ENCODE measurements at regions not wholly inside any gene's neighbourhood (a gene's known extent, or its start where the extent isn't known, plus 50 kb on each side); places are given as distances from the start of the nearest gene placed in this dataset.

DNA sequence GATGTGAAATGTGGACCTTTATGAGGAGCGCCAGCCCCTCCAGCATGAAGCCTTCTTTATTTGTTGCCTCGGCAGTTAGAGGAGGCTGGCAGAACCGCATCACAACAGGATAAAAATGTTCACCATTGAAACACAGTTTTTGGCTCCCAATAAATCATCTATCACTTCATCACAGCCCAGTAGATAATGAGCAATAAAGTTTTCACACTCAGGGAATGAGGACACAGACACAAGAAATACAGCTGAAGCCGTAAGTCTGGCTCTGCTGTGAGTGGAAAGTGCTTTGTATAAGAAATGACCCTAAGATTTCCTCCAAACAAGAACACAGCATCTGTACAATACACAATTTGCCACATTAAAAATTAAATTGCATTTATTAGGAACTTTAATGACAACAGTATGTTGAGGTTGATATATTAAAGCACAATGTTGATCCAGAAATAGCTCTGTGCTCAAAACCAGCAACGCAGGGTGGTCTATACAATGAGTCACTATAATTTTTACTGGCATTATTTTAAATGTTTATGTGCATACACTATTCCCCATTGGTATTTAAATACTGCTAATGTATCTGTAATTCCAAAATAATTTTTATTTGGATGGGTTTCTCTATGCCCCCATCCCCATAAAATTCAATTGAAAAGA lies 301.8 kb upstream of the MGMT start:
- 77 to 87% methylated on average over 5 of the region's 5 CpGs for WGBS, 2 donors
- no peak for DNase-seq
- Histone ChIP-seq H3K4me1 (no peaks in the 10 kb centered on the region), H3K27me3 (peaks cover 0 to 3% (median 0%) of the 10 kb centered on the region in 3 donors), H3K36me3 (no peaks in the 10 kb centered on the region), H3K9me3 (no peaks in the 10 kb centered on the region), H3K4me3 (no peak overlapping the region), H3K27ac (no peak overlapping the region)
- TF ChIP-seq, protein P1, sequence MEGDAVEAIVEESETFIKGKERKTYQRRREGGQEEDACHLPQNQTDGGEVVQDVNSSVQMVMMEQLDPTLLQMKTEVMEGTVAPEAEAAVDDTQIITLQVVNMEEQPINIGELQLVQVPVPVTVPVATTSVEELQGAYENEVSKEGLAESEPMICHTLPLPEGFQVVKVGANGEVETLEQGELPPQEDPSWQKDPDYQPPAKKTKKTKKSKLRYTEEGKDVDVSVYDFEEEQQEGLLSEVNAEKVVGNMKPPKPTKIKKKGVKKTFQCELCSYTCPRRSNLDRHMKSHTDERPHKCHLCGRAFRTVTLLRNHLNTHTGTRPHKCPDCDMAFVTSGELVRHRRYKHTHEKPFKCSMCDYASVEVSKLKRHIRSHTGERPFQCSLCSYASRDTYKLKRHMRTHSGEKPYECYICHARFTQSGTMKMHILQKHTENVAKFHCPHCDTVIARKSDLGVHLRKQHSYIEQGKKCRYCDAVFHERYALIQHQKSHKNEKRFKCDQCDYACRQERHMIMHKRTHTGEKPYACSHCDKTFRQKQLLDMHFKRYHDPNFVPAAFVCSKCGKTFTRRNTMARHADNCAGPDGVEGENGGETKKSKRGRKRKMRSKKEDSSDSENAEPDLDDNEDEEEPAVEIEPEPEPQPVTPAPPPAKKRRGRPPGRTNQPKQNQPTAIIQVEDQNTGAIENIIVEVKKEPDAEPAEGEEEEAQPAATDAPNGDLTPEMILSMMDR (IDR thresholded peaks at IDR 0.05): no peak
- no peak for TF ChIP-seq EP300 (IDR thresholded peaks at IDR 0.05)
- no peak for TF ChIP-seq POLR2AphosphoS5 (IDR thresholded peaks at IDR 0.05)
- intact Hi-C loops (cut with DNase I): no loop called here

DNA sequence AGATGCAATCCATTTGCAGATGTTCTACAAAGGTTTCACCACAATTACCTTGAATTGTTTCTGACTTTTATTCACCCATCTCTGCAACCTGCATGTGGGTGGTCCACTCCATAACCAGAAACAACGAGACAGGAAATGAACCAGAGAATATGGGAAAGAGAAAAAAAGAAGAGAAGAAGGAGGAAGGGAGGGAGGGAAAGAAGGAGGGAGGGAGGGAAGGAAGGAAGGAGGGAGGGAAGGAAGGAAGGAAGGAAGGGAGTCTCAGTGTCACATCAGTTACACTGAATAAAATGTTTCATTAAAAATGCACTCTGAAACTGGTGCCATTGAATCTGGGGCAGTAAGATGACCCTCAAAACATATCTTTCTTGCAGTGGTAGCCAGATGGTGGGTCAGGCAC lies 301.3 kb upstream of the MGMT start:
- no peak for TF ChIP-seq EP300 (IDR thresholded peaks at IDR 0.05)
- no peak for TF ChIP-seq POLR2A (IDR thresholded peaks at IDR 0.05)
- TF ChIP-seq POLR2AphosphoS5 (IDR thresholded peaks at IDR 0.05): no peak
- TF ChIP-seq, protein P1 (IDR thresholded peaks at IDR 0.05): no peak
- intact Hi-C loops (cut with DNase I): no loop called here
- no peak overlapping the region for H3K27ac ChIP-seq
- peaks cover 0 to 3% (median 0%) of the 10 kb centered on the region in 3 donors for H3K27me3 ChIP-seq
- no peaks in the 10 kb centered on the region for H3K9me3 ChIP-seq
- H3K4me3 ChIP-seq: no peak overlapping the region
- WGBS, 2 donors: 33 to 50% methylated on average over 1 of the region's 1 CpG
- H3K36me3 ChIP-seq: no peaks in the 10 kb centered on the region
- H3K4me1 ChIP-seq: no peaks in the 10 kb centered on the region
- no peak for DNase-seq

DNA sequence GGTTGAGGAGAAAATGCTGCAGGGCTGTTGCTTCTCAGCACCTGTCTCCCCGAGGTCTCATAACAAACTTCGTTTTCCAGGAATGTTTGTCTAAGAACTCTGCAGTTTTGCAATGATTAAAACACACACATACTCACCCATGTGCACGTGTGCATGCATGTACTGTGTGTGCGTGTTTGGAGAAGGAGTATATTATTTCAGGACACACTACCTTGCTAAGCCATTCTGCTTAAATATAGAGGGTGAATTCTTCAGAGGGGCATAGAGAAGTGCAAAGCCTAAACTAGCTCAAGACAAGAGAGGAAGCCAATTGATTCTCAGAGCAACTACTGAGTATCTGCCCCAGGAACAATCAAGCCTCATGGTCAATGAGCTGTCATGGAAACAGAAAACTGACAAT lies 298.4 kb upstream of the MGMT start:
- DNase-seq: no peak
- H3K9me3 ChIP-seq: no peaks in the 10 kb centered on the region
- H3K4me3 ChIP-seq: no peak overlapping the region
- no peak overlapping the region for H3K27ac ChIP-seq
- 54 to 72% methylated on average over 4 of the region's 4 CpGs for WGBS, 2 donors
- TF ChIP-seq, protein P1 (IDR thresholded peaks at IDR 0.05): no peak
- TF ChIP-seq EP300 (IDR thresholded peaks at IDR 0.05): no peak
- TF ChIP-seq POLR2AphosphoS5 (IDR thresholded peaks at IDR 0.05): no peak
- H3K4me1 ChIP-seq: no peaks in the 10 kb centered on the region
- H3K36me3 ChIP-seq: no peaks in the 10 kb centered on the region
- intact Hi-C loops (cut with DNase I): no loop called here
- no peaks in the 10 kb centered on the region for H3K27me3 ChIP-seq

DNA sequence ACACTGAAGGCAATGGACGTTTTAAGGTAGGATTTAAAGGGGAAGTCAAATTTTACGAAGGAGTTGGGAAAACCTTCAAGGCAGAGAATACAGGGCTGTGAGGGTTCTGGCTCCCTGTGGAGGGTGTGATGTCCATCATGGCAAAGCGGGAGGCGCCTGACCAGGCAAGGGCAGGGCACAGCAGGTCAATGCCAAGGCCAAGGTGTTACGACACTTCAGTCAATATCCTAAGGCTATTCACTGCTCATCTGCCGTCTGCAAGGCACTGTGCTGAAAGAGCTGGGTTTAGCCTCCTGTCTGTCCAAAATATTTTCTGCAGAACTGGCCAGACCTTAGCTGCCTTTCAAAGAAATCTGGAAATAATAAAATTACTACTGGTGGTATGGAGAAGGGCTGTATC lies 297.9 kb upstream of the MGMT start:
- Histone ChIP-seq H3K4me1 (no peaks in the 10 kb centered on the region), H3K27me3 (no peaks in the 10 kb centered on the region), H3K27ac (no peak overlapping the region), H3K4me3 (no peak overlapping the region), H3K9me3 (no peaks in the 10 kb centered on the region), H3K36me3 (no peaks in the 10 kb centered on the region)
- no peak for TF ChIP-seq POLR2A (IDR thresholded peaks at IDR 0.05)
- TF ChIP-seq POLR2AphosphoS5 (IDR thresholded peaks at IDR 0.05): no peak
- TF ChIP-seq, protein P1 (IDR thresholded peaks at IDR 0.05): no peak
- no peak for TF ChIP-seq EP300 (IDR thresholded peaks at IDR 0.05)
- intact Hi-C loops (cut with DNase I): no loop called here
- WGBS, 2 donors: 44 to 80% methylated on average over 6 of the region's 6 CpGs
- DNase-seq: no peak

DNA sequence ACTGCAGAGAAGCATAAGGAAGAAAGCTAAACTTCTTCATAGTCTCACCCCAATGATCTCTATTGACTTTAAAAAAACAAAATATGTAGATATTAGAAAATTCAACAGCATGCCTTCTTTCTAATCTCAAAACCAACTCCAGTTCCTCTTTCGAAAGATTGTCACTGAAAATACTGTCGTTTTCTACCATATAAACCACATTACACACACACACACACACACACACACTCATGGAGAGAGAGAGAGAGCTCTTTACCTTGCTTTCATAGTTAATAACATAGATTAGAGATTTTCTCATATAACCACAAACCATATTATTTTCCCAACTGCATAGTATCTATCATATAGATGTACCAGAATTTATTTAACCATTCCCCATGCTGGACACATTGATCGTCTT lies 296.2 kb upstream of the MGMT start:
- no peak for DNase-seq
- H3K4me3 ChIP-seq: no peak overlapping the region
- intact Hi-C loops (cut with DNase I): no loop called here
- 58 to 70% methylated on average over 3 of the region's 3 CpGs for WGBS, 2 donors
- no peaks in the 10 kb centered on the region for H3K9me3 ChIP-seq
- H3K4me1 ChIP-seq: no peaks in the 10 kb centered on the region
- no peaks in the 10 kb centered on the region for H3K36me3 ChIP-seq
- no peaks in the 10 kb centered on the region for H3K27me3 ChIP-seq
- H3K27ac ChIP-seq: no peak overlapping the region
- no peak for TF ChIP-seq POLR2AphosphoS5 (IDR thresholded peaks at IDR 0.05)
- TF ChIP-seq, protein P1 (IDR thresholded peaks at IDR 0.05): no peak

Data from sigmoid colon (tissue), 6 donors.